Left lung (tissue), 4 donors: ENCODE measurements at regions not wholly inside any gene's neighbourhood (a gene's known extent, or its start where the extent isn't known, plus 50 kb on each side); places are given as distances from the start of the nearest gene placed in this dataset.

ENCODE experiments used
- ATAC-seq: fragments of 200-7000 bp; cut with Tn5 transposase; one replicate; pipeline ENCODE4 v1.9.1; 2020; ENCODE audit warnings: moderate library complexity
- DNase-seq, 4 donors: peaks; one replicate each; pipeline ENCODE4 v3.0.0-alpha.2; 2013 to 2020
- H3K27ac ChIP-seq, 2 donors: fragments of 200-600 bp; sonication (generic) in 1 of 2; one replicate each; pipeline versions ENCODE4 v1.5.0 to v1.8.0; 2020 to 2021
- H3K27me3 ChIP-seq, 2 donors: fragments of 200-600 bp; sonication (generic) in 1 of 2; one replicate each; pipeline versions ENCODE4 v1.5.0 to v1.8.0; 2020 to 2021
- H3K36me3 ChIP-seq, 2 donors: fragments of 200-600 bp; sonication (generic) in 1 of 2; one replicate each; pipeline versions ENCODE4 v1.5.0 to v1.8.0; 2020 to 2021
- H3K4me1 ChIP-seq, 2 donors: fragments of 200-600 bp; one replicate each; pipeline ENCODE4 v1.8.0; 2021
- H3K4me3 ChIP-seq, 2 donors: fragments of 200-600 bp; sonication (generic) in 1 of 2; one replicate each; pipeline versions ENCODE4 v1.5.0 to v1.8.0; 2020 to 2021; ENCODE audit warnings: mild to moderate bottlenecking in 1 of 2
- H3K9me3 ChIP-seq, 2 donors: fragments of 200-600 bp; sonication (generic) in 1 of 2; one replicate each; pipeline versions ENCODE4 v1.5.0 to v1.8.0; 2020 to 2021
- intact Hi-C, 2 donors: fragments of 100-400 bp; cut with DNase I; formaldehyde crosslinking; loops; one replicate each; pipeline versions ENCODE4 v1.11.2 to v1.14.2; 2022
- TF ChIP-seq, protein P1 (sequence below), 2 donors: fragments of 200-600 bp; sonication (generic) in 1 of 2; IDR thresholded peaks; one replicate each; pipeline versions ENCODE4 v1.5.0 to v1.8.0; 2021; ENCODE audit warnings: antibody characterized with exemption in 2 of 2
- donor health status: DM: no; HTN: yes; CAD: no.
- donor health status: DM: no; HTN: no; CAD: no.

DNA sequence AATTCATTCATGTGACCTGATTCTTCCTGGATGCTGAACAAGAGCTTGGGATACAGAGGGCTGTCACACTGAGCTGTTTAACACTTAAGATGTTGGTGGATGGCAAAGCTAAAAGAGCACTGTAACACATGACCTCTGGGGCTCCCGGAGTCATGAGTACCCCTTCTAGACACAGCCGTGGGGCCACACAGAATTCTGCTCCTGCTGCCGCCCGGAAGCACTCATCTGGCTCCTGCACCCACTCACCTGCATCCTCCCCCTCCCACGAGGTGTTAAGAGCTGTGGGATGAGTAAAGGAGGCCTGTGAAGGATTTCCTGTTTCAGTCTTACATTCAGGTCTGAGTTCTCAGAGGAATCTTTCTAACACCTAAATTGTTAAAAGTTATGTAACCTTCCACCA is 78.0 kb upstream of the SSTR1 start:
- peak in 1 of 4 donors; percentile 33 for DNase-seq
- no peaks in the 10 kb centered on the region for H3K36me3 ChIP-seq
- no peak for ATAC-seq
- H3K27me3 ChIP-seq, result no peaks in the 10 kb centered on the region
- TF ChIP-seq, protein P1, sequence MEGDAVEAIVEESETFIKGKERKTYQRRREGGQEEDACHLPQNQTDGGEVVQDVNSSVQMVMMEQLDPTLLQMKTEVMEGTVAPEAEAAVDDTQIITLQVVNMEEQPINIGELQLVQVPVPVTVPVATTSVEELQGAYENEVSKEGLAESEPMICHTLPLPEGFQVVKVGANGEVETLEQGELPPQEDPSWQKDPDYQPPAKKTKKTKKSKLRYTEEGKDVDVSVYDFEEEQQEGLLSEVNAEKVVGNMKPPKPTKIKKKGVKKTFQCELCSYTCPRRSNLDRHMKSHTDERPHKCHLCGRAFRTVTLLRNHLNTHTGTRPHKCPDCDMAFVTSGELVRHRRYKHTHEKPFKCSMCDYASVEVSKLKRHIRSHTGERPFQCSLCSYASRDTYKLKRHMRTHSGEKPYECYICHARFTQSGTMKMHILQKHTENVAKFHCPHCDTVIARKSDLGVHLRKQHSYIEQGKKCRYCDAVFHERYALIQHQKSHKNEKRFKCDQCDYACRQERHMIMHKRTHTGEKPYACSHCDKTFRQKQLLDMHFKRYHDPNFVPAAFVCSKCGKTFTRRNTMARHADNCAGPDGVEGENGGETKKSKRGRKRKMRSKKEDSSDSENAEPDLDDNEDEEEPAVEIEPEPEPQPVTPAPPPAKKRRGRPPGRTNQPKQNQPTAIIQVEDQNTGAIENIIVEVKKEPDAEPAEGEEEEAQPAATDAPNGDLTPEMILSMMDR (IDR thresholded peaks at IDR 0.05), result no peak
- H3K4me3 ChIP-seq, result no peak overlapping the region
- no peak overlapping the region for H3K27ac ChIP-seq
- H3K4me1 ChIP-seq, result no peaks in the 10 kb centered on the region
- intact Hi-C loops, result no loop called here
- H3K9me3 ChIP-seq, result no peaks in the 10 kb centered on the region

DNA sequence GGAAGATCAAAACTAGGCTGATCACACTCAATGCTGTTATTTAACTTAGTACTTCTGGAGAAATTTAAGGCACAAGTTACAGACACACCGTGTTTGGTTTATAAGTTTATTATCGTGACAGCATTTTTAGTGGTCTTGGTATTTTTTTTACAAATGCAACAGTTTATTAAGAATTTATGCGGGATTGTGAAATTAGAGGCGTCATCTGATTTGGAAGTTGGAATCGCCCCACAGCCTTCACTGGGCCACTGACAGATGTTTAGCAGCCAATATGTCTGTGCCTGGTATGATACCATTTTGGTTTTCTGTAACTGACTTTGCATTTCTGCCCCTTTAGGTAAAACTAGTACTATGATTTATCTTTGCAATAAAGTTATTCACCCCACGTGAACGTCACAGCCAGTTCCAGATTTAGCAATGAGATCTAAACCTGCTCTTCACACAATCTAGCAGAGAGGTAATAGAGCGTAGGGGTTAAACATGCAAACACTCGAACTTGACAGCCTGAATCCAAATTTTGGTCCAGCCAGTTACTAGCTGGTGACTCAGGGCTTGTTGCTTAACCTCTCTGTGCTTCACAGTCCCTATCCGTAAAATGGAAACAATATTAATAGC is 73.2 kb upstream of the SSTR1 start:
- Histone ChIP-seq H3K36me3 (no peaks in the 10 kb centered on the region), H3K4me3 (no peak overlapping the region), H3K4me1 (no peaks in the 10 kb centered on the region), H3K27me3 (no peaks in the 10 kb centered on the region), H3K9me3 (no peaks in the 10 kb centered on the region), H3K27ac (no peak overlapping the region)
- TF ChIP-seq, protein P1 (IDR thresholded peaks at IDR 0.05), result no peak
- intact Hi-C loops, result no loop called here
- no peak for ATAC-seq
- peak in 2 of 4 donors; percentile 32 to 39 for DNase-seq

DNA sequence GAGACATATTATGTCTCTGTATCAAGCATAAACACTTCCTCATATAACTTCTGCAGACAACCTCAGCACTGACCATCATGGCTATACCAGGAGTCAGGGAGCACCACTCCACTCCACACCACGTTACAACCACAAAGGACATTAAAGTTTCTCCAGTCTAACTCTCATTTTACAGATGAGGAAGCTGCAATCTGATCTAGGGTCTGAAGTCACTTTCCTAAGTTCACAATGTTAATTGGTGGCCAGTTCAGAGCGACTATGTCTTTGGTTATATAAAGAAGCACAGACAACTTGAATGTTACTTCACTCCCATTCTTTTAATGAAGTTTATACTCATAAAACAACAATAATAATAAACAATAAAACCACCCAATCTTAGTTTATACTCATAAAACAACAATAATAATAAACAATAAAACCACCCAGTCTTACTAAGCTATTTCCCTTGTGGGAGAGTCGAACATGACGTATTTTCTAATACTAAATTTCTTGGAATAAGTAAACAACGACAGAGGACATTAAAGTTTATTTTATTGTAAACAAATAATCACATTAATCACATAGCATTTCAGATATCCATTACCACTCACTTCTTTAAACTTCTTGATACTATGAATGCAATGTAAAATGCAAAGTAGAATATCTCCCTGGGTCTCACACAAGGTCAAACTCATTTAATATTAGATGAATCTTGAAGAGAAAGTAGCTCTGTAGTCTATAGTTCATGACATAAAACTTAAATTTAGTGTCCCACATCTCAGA is 72.4 kb upstream of the SSTR1 start:
- H3K27ac ChIP-seq, result no peak overlapping the region
- H3K36me3 ChIP-seq, result no peaks in the 10 kb centered on the region
- DNase-seq (no peak), ATAC-seq (no peak)
- no peaks in the 10 kb centered on the region for H3K4me1 ChIP-seq
- H3K27me3 ChIP-seq, result no peaks in the 10 kb centered on the region
- H3K9me3 ChIP-seq, result no peaks in the 10 kb centered on the region
- TF ChIP-seq, protein P1 (IDR thresholded peaks at IDR 0.05), result no peak
- no peak overlapping the region for H3K4me3 ChIP-seq
- intact Hi-C loops, result no loop called here

GRCh38 chr14:38137005-38137404 is 70.7 kb upstream of the SSTR1 start:
- Histone ChIP-seq H3K27ac (no peak overlapping the region), H3K9me3 (no peaks in the 10 kb centered on the region), H3K27me3 (no peaks in the 10 kb centered on the region), H3K36me3 (no peaks in the 10 kb centered on the region), H3K4me3 (no peak overlapping the region), H3K4me1 (no peaks in the 10 kb centered on the region)
- no peak for ATAC-seq
- no peak for DNase-seq
- TF ChIP-seq, protein P1 (IDR thresholded peaks at IDR 0.05), result no peak
- intact Hi-C loops, result no loop called here

DNA sequence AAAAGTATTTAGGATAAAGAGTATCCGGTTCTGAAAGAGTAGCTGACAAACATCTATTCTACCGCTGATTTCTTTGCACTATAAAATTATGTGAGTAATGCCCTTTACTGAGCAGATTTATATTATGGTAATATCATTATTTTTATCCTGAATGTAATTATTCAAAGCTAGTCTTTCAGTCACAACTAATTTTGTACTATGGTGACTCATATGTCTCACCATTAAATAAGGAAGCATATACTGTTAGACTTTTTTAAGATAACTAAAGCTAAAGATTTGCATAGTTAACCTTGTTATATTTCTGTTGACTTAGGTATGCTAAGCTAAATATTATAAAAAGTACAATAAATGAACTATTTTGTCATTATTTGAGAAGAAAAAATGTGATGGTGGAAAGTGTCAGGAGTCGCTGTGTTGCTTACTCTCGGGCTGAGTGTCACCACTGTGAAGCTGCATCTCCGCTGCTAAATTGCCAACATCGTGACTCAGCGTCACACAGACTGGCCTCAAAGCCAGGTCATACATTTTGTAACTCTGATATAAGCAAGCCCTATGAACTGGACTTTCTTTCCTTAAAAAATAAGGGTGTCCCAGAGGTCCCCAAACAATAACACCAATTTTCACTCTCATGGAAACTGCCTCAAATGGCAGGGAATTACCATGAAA is 69.1 kb upstream of the SSTR1 start:
- intact Hi-C loops, result no loop called here

More for the DNA sequence above, 69.1 kb upstream of the SSTR1 start:
- no peak overlapping the region for H3K4me3 ChIP-seq
- H3K4me1 ChIP-seq, result no peaks in the 10 kb centered on the region
- H3K36me3 ChIP-seq, result no peaks in the 10 kb centered on the region
- H3K27ac ChIP-seq, result no peak overlapping the region
- H3K27me3 ChIP-seq, result no peaks in the 10 kb centered on the region
- DNase-seq (no peak), ATAC-seq (no peak)
- TF ChIP-seq, protein P1 (IDR thresholded peaks at IDR 0.05), result no peak
- H3K9me3 ChIP-seq, result no peaks in the 10 kb centered on the region
